OCI-LY7 (cell line): ENCODE measurements at regions not wholly inside any gene's neighbourhood (a gene's known extent, or its start where the extent isn't known, plus 50 kb on each side); places are given as distances from the start of the nearest gene placed in this dataset.

Experiments
- EZH2phosphoT487 ChIP-seq: fragments of 200-600 bp; sonication (generic); IDR thresholded peaks from 2 replicates; pipeline ENCODE4 v1.6.1; 2018; ENCODE audit warnings: low read depth, borderline replicate concordance, mild to moderate bottlenecking, mixed run types, antibody characterized with exemption, low read length, moderate library complexity, mixed read lengths
- TF ChIP-seq, protein P1 (sequence below): fragments of 200-600 bp; sonication (generic); conservative IDR thresholded peaks from 2 replicates; pipeline ENCODE4 v1.5.1; 2014; ENCODE audit warnings: mild to moderate bottlenecking, antibody characterized with exemption, low read length, moderate library complexity, mixed read lengths

DNA sequence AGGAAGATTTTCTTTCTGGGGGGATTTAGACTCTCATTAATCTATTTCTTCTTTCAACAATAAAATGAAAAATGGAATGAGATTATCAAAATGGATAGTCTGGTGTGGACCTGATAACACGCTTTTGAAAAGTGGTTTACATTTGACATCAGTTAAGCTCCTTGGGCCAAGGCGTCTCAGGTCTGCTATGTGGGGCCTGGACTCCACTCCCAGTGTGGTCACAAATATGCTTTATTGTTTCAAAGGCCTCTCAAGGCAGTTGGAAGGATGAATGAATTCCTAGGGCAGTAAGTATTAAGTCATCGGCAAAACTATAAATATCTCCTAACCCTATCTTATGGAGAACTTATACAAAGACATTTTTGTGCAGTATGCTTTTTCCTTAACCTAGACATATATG, 74.5 kb downstream of the ETAA1 start:
- TF ChIP-seq, protein P1, sequence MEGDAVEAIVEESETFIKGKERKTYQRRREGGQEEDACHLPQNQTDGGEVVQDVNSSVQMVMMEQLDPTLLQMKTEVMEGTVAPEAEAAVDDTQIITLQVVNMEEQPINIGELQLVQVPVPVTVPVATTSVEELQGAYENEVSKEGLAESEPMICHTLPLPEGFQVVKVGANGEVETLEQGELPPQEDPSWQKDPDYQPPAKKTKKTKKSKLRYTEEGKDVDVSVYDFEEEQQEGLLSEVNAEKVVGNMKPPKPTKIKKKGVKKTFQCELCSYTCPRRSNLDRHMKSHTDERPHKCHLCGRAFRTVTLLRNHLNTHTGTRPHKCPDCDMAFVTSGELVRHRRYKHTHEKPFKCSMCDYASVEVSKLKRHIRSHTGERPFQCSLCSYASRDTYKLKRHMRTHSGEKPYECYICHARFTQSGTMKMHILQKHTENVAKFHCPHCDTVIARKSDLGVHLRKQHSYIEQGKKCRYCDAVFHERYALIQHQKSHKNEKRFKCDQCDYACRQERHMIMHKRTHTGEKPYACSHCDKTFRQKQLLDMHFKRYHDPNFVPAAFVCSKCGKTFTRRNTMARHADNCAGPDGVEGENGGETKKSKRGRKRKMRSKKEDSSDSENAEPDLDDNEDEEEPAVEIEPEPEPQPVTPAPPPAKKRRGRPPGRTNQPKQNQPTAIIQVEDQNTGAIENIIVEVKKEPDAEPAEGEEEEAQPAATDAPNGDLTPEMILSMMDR = no peak
- TF ChIP-seq EZH2phosphoT487 = no peak
